ENCODE measurements at regions not wholly inside any gene's neighbourhood (a gene's known extent, or its start where the extent isn't known, plus 50 kb on each side); places are given as distances from the start of the nearest gene placed in this dataset.

DNA sequence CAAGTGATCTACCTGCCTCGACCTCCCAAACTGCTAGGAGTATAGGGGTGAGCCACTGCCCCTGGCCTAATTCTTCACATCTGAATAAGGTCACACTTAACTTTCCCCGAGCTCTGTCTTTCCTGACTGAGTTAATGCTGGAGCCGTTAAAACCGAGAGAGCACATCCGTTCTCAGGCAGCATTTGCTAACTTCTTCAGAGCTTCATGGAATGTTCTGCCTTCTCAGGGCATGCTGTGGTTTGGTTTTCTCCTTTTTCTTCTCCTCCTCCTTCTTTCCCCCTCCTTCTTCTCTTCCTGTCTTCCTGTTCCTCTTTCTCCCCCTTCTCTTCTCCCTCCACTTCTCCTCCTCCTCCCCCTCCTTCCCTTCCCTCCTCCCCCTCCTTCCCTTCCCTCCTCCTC, 119.9 kb downstream of the ASMT start:
- TF ChIP-seq, protein P1, sequence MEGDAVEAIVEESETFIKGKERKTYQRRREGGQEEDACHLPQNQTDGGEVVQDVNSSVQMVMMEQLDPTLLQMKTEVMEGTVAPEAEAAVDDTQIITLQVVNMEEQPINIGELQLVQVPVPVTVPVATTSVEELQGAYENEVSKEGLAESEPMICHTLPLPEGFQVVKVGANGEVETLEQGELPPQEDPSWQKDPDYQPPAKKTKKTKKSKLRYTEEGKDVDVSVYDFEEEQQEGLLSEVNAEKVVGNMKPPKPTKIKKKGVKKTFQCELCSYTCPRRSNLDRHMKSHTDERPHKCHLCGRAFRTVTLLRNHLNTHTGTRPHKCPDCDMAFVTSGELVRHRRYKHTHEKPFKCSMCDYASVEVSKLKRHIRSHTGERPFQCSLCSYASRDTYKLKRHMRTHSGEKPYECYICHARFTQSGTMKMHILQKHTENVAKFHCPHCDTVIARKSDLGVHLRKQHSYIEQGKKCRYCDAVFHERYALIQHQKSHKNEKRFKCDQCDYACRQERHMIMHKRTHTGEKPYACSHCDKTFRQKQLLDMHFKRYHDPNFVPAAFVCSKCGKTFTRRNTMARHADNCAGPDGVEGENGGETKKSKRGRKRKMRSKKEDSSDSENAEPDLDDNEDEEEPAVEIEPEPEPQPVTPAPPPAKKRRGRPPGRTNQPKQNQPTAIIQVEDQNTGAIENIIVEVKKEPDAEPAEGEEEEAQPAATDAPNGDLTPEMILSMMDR (conservative IDR thresholded peaks at IDR 0.05 in 1 of 2, IDR thresholded peaks at IDR 0.05 in 1 of 2; ENCODE audit: extremely low read depth in 1 of 2, insufficient read depth in 1 of 2, low read depth in 1 of 2, low read length in 2 of 2): no peak
- no peak for TF ChIP-seq EZH2 (IDR thresholded peaks at IDR 0.05; ENCODE audit: borderline replicate concordance, low read length)

Measured in mammary epithelial cell (primary cell).